ENCODE measurements at regions not wholly inside any gene's neighbourhood (a gene's known extent, or its start where the extent isn't known, plus 50 kb on each side); places are given as distances from the start of the nearest gene placed in this dataset.

DNA sequence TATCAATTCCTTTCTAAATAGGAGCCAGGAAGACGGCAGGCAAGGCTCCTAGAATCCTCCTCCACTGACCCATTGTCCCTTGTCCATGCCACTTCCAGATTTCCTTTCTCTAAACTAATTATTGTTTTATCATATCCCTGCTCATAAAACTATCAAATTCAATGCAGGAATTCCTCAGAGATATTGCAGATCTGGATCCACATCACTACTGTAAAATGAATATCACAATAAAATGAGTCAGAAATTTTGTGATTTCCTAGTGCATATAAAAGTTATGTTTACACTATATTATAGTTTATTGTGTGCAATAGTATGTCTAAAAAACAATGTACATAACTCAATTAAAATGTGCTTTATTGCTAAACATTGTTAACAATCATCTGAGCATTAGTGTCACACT, 498.7 kb upstream of the NEGR1 start:
- Mint-ChIP-seq H3K27ac (no peak overlapping the region), H3K9me3 (peaks cover 7% of the 10 kb centered on the region), H3K36me3 (no peaks in the 10 kb centered on the region), H3K4me3 (no peak overlapping the region), H3K4me1 (ENCODE audit: low read depth in 2 of 2) (no peaks in the 10 kb centered on the region), H3K27me3 (no peaks in the 10 kb centered on the region)
- ATAC-seq (no peak), DNase-seq (ENCODE audit: low spot score) (no peak)

DNA sequence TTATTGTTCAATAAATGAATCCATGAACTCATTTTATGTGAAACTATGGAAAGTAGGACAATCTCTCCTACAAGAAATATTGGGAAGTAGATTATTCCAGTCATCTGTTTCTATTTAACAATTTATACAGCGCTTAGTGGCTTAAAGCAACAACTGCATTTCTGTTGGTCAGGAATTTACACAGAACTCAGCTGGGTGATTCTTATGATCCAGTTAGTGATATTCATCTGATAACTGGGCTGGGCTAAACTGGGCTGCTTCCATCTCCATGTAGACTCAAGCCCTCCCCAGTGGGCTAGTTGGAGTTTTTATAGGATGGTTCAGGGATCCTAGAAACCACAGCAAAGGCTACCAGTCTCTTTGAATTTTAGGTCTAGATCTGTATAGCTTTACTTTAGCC, 497.9 kb upstream of the NEGR1 start:
- Mint-ChIP-seq H3K4me3 (no peak overlapping the region), H3K9me3 (peaks cover 7% of the 10 kb centered on the region), H3K27ac (no peak overlapping the region), H3K27me3 (no peaks in the 10 kb centered on the region), H3K4me1 (ENCODE audit: low read depth in 2 of 2) (no peaks in the 10 kb centered on the region), H3K36me3 (no peaks in the 10 kb centered on the region)
- no peak for DNase-seq (ENCODE audit: low spot score)
- no peak for ATAC-seq

DNA sequence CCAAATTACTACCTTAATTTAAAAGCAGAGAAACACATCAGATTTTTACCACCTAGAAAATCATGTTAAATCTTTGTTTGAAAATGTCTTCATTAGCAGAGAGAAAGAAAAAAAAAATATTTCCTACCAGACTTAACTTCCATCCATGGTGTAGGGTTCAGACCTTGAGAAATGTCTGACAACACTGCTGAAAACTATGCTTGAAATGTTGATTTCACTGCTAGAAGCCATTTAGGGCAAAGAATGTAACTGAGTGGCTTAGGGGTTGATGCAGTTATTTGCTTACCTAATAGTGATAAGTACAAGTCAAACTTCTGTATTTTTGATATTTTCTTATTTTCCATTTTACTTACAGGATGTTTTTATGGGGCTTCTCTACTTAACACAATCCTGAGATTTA, 495.6 kb upstream of the NEGR1 start:
- Mint-ChIP-seq H3K4me3 (no peak overlapping the region), H3K4me1 (ENCODE audit: low read depth in 2 of 2) (no peaks in the 10 kb centered on the region), H3K27ac (no peak overlapping the region), H3K27me3 (no peaks in the 10 kb centered on the region), H3K9me3 (peaks cover 8% of the 10 kb centered on the region), H3K36me3 (no peaks in the 10 kb centered on the region)
- ATAC-seq (no peak), DNase-seq (ENCODE audit: low spot score) (no peak)

DNA sequence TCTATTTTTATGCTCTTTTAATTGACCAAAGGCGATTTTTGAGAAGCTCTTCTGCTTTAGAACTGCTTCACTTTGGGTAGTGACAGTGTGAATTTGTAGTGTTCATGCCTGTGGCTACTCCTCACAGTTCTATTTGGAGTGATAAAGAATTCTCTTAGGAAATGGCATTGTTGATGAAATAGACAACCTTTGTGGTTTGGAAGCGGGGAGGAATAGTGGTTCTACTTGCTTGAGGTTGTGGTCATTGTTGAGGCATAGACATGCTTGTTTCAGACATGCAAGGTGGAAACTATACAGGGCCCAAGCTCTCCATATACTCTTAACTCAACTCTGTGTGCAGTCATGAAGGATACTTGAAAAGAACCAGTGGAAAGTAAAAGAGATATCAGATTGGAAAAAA, 481.1 kb upstream of the NEGR1 start:
- Mint-ChIP-seq H3K27ac (no peak overlapping the region), H3K36me3 (peaks cover 5% of the 10 kb centered on the region), H3K27me3 (no peaks in the 10 kb centered on the region), H3K4me3 (no peak overlapping the region), H3K4me1 (ENCODE audit: low read depth in 2 of 2) (no peaks in the 10 kb centered on the region), H3K9me3 (peaks cover 21% of the 10 kb centered on the region)
- ATAC-seq (no peak), DNase-seq (ENCODE audit: low spot score) (no peak)

DNA sequence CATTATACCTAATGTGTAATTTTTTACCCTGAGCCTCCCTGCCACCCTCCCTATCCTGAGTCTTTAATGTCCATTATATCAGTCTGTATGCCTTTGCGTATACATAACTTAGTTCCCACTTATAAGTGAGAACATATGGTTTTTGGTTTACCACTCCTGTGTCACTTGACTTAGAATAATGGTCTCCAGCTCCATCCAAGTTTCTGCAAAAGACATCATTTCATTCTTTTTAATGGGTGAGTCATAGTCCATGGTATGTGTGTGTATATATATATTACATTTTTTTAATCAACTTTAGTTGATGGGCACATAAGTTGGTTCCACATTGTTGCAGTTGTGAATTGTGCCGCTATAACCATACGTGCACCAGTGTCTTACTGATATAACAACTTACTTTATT, 477.1 kb upstream of the NEGR1 start:
- Mint-ChIP-seq H3K4me1 (ENCODE audit: low read depth in 2 of 2) (no peaks in the 10 kb centered on the region), H3K27ac (no peak overlapping the region), H3K36me3 (peaks cover 5% of the 10 kb centered on the region), H3K4me3 (no peak overlapping the region), H3K27me3 (no peaks in the 10 kb centered on the region), H3K9me3 (peaks cover 18% of the 10 kb centered on the region)
- ATAC-seq (no peak), DNase-seq (ENCODE audit: low spot score) (no peak)

DNA sequence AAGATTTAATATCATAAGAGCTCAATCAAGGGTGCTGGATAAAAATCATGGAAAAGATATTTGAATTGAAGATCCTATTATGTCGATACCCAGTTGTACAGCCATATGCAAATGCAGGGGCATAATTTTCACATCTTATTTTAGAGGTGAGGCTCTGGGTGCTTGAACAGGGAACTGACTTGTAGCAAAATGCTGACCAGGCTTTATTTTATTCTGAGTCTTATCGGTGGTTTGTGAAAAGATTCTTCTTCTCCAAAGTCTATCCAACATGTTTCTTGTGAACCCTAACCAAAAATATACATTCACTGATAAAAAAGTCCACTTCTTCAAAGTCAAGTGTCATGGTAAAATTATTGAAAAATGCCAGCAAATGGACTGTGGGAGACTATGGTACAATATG, 475.5 kb upstream of the NEGR1 start:
- no peaks in the 10 kb centered on the region for H3K27me3 Mint-ChIP-seq
- ATAC-seq (no peak), DNase-seq (ENCODE audit: low spot score) (no peak)
- H3K4me3 Mint-ChIP-seq, result no peak overlapping the region
- peaks cover 18% of the 10 kb centered on the region for H3K9me3 Mint-ChIP-seq
- H3K4me1 Mint-ChIP-seq (ENCODE audit: low read depth in 2 of 2), result no peaks in the 10 kb centered on the region
- peaks cover 5% of the 10 kb centered on the region for H3K36me3 Mint-ChIP-seq
- no peak overlapping the region for H3K27ac Mint-ChIP-seq

DNA sequence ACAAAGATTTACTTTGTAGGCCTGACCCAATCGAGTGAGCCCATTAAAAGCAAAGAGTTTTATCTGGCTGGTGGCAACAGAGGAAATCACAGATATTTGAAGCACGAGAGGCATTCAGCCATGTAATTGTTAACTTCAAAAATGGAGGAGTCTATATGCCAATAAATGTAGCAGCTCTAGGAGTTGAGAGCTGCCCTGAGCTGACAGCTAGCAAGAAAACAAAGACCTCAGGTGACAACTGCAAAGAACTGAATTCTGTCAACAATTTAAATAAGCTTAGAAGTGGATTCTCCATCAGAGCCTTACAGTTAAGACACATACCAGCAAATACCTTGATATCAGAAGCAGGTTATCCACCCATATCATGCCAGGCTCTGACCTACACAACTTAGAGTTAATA, 463.1 kb upstream of the NEGR1 start:
- Mint-ChIP-seq H3K36me3 (no peaks in the 10 kb centered on the region), H3K4me3 (no peak overlapping the region), H3K4me1 (ENCODE audit: low read depth in 2 of 2) (no peaks in the 10 kb centered on the region), H3K27me3 (no peaks in the 10 kb centered on the region), H3K9me3 (peaks cover 11% of the 10 kb centered on the region), H3K27ac (no peak overlapping the region)
- DNase-seq (ENCODE audit: low spot score) (no peak), ATAC-seq (no peak)

DNA sequence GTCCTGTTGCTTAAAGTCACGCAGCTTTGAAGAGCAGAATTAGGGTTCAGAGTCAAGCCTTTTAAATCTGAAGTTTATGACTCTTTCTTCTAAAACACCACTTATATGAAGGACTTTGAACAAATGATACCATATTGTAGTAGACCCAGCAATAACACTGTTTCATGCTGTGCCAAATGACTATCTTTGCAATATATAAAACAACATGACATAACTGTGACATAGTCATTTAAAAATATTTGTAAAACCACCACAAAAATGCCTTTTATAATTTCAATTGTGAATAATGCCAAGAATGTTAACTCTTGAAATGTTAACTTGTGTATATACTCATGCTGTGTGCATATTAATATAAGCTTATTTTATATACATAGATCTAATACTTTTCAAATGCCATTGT, 452.1 kb upstream of the NEGR1 start:
- ATAC-seq (no peak), DNase-seq (ENCODE audit: low spot score) (no peak)
- no peaks in the 10 kb centered on the region for H3K27me3 Mint-ChIP-seq
- no peak overlapping the region for H3K4me3 Mint-ChIP-seq
- H3K4me1 Mint-ChIP-seq (ENCODE audit: low read depth in 2 of 2), result no peaks in the 10 kb centered on the region
- H3K27ac Mint-ChIP-seq, result no peak overlapping the region
- no peaks in the 10 kb centered on the region for H3K36me3 Mint-ChIP-seq
- peaks cover 22% of the 10 kb centered on the region for H3K9me3 Mint-ChIP-seq

DNA sequence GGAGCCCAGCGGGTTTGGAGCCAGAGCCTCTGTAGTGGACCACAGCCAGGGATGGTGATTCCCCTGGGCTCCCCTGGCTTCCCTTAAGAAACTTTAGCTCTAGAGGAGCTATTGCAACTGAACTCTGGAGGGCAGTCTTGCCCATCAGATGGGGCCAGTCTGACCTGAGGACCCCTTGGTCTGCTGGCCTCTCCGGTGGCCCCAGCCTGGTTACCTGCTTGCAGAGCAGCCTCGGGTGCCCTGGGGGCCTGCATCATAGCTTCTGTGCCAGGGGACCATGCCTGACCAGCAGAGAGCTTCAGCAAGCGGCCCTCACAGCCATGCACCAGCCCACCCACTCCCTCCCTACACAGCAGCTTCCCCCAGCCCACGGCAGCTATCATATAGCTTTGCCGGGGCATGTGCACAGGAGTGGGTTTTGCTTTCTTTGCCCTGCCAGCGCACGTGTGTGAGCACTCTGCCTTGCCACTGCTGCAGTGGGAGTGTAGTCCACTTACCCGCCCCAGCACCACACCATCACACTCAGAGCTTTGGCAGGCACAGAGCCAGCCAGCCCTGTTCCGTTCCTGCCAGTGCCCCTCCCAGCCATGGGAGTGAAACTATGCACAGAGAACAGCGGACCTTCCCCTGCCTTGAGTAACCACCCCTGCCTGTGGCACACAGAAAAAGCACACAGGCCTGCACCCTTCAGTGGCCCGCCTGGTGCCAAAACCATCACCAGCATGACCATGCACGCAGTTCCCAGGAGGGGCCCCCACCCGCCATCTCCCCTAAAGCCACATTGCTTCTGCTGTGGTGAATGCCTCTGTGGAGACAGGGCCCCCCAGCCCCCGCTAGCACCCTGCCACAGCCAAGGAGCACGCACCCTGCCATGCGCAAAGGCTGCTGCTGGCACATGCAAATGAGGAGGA, 442.9 kb upstream of the NEGR1 start:
- no peaks in the 10 kb centered on the region for H3K36me3 Mint-ChIP-seq
- peak in 1 of 2 donors; percentile 33 for ATAC-seq
- H3K27me3 Mint-ChIP-seq, result no peaks in the 10 kb centered on the region
- DNase-seq (ENCODE audit: low spot score), result no peak
- no peaks in the 10 kb centered on the region for H3K4me1 Mint-ChIP-seq (ENCODE audit: low read depth in 2 of 2)
- peaks cover 15% of the 10 kb centered on the region for H3K9me3 Mint-ChIP-seq
- H3K4me3 Mint-ChIP-seq, result no peak overlapping the region
- no peak overlapping the region for H3K27ac Mint-ChIP-seq

DNA sequence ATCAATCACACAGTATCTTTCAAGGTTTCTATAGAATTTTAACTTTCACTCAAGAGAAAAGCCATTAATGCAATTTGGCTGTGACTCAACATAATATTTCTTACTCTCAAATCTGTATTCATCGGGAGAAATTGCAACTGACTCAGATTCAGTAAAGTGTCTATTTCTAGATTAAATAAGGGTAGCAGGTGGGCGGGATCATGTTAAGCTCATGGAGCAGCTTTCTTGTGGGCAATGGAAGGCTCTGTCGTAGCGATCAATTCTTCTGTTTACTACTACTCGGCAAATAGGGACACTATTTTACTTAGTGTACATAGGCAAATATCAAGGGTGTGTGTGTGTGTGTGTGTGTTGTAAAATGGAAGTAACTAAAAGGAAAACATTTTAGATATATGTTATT, 423.6 kb upstream of the NEGR1 start:
- no peaks in the 10 kb centered on the region for H3K27me3 Mint-ChIP-seq
- no peaks in the 10 kb centered on the region for H3K4me1 Mint-ChIP-seq (ENCODE audit: low read depth in 2 of 2)
- no peak for DNase-seq (ENCODE audit: low spot score)
- ATAC-seq, result no peak
- no peaks in the 10 kb centered on the region for H3K36me3 Mint-ChIP-seq
- peaks cover 18% of the 10 kb centered on the region for H3K9me3 Mint-ChIP-seq
- no peak overlapping the region for H3K4me3 Mint-ChIP-seq
- no peak overlapping the region for H3K27ac Mint-ChIP-seq

DNA sequence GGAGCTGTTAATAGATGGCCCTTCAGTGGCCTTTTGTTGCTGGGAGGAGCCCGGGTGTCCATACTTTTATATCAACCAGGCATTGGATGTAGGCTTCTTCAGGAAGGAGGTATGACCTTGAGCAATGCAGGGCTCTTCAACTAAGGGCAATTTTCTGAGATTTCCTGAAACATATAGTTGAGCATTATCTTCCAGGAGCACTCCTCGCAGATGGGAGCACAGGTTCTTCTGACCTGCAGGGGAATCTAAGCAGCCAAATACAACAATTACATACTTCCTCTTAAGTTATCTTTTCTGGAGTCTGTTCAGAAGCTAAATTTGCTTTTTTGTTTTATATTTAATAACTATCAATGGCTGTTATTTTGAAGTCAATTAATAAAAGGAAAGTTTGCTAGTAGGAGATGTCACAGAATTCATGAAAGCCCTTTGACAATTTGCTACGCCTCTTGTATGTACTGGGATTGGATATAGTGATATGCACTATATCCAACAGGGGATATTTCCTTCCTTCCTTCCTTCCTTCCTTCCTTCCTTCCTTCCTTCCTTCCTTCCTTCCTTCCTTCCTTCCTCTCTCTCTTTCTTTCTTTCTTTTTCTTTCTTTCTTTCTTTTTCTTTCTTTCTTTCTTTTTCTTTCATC, 422.6 kb upstream of the NEGR1 start:
- Mint-ChIP-seq H3K4me1 (ENCODE audit: low read depth in 2 of 2) (no peaks in the 10 kb centered on the region), H3K27me3 (no peaks in the 10 kb centered on the region), H3K9me3 (peaks cover 11% of the 10 kb centered on the region), H3K36me3 (no peaks in the 10 kb centered on the region), H3K27ac (no peak overlapping the region), H3K4me3 (no peak overlapping the region)
- ATAC-seq (no peak), DNase-seq (ENCODE audit: low spot score) (no peak)

DNA sequence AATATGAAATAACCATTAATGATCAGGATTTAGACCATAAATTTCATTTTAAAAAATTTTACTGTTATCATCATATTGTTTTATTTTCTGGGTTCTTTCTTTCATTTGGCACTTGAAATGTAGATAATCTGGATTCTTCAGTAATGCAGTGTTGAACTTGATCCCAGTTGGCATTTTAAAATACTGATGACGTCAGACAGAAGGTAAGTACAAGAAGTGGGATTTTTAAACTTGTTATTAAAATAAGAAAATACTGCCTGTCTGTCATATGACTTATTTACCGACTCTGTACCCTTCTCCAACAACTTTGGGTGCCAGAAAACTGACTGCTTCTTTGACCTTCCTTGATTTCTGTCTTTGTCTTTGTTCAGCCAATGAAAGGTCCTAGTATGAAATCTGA, 415.1 kb upstream of the NEGR1 start:
- Mint-ChIP-seq H3K4me3 (no peak overlapping the region), H3K27ac (no peak overlapping the region), H3K4me1 (ENCODE audit: low read depth in 2 of 2) (no peaks in the 10 kb centered on the region), H3K36me3 (peaks cover 4% of the 10 kb centered on the region), H3K9me3 (peaks cover 22% of the 10 kb centered on the region), H3K27me3 (no peaks in the 10 kb centered on the region)
- DNase-seq (ENCODE audit: low spot score) (no peak), ATAC-seq (no peak)

DNA sequence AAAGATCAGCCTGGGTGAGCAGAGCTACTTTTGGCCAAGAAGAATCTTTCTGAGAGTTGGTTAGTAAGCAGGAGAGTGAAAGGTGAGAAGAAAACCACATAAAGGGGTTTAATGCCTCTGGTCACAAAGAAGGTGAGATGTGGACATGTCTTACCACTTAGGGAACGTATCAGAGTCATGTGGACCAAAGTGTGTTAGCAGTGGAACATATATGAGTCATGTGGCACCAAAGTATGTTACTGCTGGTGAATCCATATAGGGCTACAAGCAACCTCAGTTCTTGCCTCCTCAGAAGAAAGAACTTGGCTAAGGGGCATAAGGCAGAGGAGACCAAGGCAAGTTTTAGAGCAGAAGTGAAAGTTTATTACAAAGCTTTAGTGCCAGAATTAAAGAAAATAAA, 411.6 kb upstream of the NEGR1 start:
- no peak for DNase-seq (ENCODE audit: low spot score)
- H3K27ac Mint-ChIP-seq, result no peak overlapping the region
- peaks cover 4% of the 10 kb centered on the region for H3K36me3 Mint-ChIP-seq
- no peaks in the 10 kb centered on the region for H3K27me3 Mint-ChIP-seq
- ATAC-seq, result no peak
- H3K9me3 Mint-ChIP-seq, result peaks cover 18% of the 10 kb centered on the region
- H3K4me1 Mint-ChIP-seq (ENCODE audit: low read depth in 2 of 2), result no peaks in the 10 kb centered on the region
- H3K4me3 Mint-ChIP-seq, result no peak overlapping the region

DNA sequence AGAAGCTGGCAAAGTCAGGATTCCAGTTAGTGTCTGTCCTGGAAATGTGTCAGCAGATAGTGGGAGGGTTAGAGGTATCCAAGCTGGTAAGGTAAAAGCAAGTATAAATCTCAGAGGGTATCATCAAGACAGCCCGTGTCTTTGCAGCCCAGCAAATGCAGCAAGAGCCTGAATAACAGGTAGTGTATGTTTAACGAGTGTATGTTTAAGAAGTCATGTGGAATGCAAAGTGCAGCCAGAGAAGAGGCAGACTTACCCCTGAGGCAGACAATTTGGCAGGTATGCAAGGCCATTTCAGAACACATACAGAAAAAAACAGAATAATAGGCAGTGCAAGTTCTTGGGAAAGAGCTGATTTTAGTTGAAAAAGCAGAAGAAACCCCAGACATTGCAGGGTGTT, 411.0 kb upstream of the NEGR1 start:
- H3K27ac Mint-ChIP-seq, result no peak overlapping the region
- ATAC-seq, result no peak
- H3K4me1 Mint-ChIP-seq (ENCODE audit: low read depth in 2 of 2), result no peaks in the 10 kb centered on the region
- H3K36me3 Mint-ChIP-seq, result peaks cover 4% of the 10 kb centered on the region
- peaks cover 18% of the 10 kb centered on the region for H3K9me3 Mint-ChIP-seq
- H3K4me3 Mint-ChIP-seq, result no peak overlapping the region
- no peak for DNase-seq (ENCODE audit: low spot score)
- no peaks in the 10 kb centered on the region for H3K27me3 Mint-ChIP-seq

Measured in natural killer cell treated with Interleukin-12 subunit alpha and Interleukin-12 subunit beta and Interleukin-15 and Interleukin-18, amount 100 ng/mL, for 72 hours (primary cell).